T-helper 1 cell treated with Interleukin-12 subunit alpha and Interleukin-12 subunit beta and Interleukin-4 antibody, amounts not matched to agents 30 ng/mL and 1 ng/mL, for 36 hours (primary cell): ENCODE measurements at regions not wholly inside any gene's neighbourhood (a gene's known extent, or its start where the extent isn't known, plus 50 kb on each side); places are given as distances from the start of the nearest gene placed in this dataset.

Source experiments
- intact Hi-C: fragments of 100-400 bp; cut with micrococcal nuclease; formaldehyde crosslinking; loops from one replicate; pipeline ENCODE4 v1.15.1; 2024

DNA sequence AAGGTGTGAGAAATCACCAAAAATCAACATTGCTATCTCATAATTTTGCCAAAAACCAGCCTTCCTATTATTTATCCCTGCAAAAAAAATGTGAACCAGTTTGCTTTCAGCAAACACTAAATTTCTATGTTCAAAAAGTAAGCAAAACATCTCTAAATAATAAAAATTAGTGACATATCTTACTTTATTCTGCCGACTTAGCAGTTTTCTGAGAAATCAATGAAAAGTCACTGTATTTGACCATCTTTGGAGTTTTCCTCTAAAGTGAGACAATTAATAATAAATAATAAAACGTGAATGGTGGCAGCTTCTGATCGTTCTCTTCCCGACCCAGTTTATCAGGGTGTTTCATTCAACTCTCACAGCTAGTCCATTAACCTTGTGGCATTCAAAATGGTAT is 158.6 kb upstream of the TARS1 start:
- intact Hi-C loops = no loop called here

DNA sequence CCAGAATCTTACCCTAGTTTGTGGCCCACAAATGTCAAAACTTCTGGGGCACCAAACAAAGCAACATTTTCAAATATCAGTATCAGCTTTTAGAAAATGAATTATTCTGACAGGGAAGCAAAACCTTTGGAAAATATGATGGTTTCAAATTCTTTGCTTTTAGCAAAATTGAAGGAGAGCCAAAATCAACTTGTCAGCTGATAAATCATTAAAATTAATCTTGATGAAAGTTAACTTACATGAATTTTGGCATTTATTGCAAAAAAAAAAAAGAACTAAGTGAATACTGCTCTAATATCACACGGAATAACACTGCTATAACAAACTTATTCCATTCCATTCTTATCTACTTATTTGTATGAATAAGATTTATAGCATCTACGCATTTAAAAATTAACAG is 158.1 kb upstream of the TARS1 start:
- intact Hi-C loops = no loop called here

DNA sequence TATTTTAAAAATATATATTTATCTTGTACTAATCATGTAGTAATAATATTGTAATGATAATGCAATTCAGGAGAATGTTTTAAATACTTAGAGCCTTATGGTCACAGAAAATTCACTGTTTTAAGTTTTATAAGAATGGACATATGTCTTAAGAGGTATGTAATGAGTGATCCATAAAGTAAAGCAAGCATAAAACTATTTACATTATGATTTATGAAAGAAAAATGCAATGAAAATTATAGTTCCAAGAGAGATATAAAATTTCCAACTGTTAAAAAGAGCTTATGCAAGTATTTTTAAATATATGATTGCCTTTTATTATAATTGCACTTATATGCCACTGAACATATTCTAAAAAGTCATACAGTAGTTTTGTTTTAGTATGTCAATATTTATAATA is 157.5 kb upstream of the TARS1 start:
- intact Hi-C loops = no loop called here

DNA sequence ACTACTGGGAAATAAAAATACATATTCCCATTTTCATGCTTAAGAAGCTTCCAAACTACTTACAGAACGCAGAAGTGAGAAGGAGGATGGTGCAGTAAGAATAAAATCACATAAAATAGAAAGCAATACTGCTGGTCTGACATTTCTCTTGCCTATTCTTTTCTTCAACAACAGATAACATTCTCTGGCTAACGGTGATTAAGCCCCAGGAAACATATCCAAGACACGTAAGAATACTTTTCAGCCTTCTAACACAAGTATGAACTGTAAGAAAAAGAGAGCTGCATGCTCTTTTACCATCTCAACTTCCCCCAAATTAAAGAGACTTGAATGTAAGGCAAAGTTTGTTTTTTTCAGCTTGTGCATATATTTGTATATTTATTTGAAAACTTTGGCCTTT is 156.1 kb upstream of the TARS1 start:
- intact Hi-C loops = no loop called here

GRCh38 chr5:33287242-33287641 is 153.5 kb upstream of the TARS1 start:
- intact Hi-C loops = no loop called here

- intact Hi-C loops = no loop called here
Measured at GRCh38 chr5:33291216-33292000, 149.4 kb upstream of the TARS1 start.

DNA sequence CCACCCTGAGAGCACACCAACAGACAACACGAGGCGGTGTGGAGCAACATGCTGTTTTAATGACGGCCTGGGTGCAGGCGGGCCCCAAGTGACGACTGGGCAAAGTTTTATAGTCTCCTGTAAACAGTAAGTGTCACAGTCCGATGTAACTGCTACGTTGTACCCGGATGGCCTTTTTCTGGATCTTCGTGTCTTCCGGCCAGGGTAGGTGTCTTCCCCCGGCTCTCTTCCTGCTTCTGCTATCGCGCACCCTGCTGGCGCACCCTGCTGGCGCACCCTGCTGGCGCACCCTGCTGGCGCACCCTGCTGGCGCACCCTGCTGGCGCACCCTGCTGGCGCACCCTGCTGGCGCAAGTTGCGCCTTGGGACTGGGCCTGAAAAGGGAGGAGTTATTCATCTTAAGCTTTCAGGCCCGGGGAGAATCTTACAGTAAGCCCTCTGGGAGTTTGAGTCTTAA is 143.0 kb upstream of the TARS1 start:
- intact Hi-C loops = no loop called here

- intact Hi-C loops = loop anchor here (1.0 kb wide), 1 partner anchor 590 kb away; no protein-coding TSS in a partner anchor
Measured at GRCh38 chr5:33299621-33300208, 141.1 kb upstream of the TARS1 start.

DNA sequence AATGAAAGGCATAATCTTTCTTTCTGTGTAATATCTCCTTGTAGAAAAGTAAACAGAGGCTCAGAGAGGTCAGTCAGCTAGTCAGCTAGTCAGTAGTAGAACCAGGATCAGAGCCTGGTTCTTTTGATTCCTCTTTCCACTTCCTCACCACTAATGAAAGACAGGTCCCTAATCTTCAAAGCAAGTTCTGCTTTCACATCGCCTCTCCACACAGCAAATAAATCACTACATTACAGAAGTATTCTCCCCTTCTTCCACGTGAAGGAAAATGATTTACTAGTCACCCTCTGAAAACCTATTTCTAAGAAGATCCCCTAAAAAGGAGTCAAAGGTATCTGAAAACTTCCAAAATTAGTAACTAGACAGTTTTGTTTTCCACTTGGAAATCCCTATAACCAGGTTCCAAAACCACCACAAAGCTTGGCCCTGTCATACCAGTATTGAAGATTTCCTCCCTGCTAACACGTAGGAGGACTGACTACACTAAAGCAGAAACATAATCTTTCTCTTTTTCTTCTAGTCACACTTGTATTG is 140.5 kb upstream of the TARS1 start:
- intact Hi-C loops = loop anchor here (1.0 kb wide), 1 partner anchor 591 kb away; no protein-coding TSS in a partner anchor

DNA sequence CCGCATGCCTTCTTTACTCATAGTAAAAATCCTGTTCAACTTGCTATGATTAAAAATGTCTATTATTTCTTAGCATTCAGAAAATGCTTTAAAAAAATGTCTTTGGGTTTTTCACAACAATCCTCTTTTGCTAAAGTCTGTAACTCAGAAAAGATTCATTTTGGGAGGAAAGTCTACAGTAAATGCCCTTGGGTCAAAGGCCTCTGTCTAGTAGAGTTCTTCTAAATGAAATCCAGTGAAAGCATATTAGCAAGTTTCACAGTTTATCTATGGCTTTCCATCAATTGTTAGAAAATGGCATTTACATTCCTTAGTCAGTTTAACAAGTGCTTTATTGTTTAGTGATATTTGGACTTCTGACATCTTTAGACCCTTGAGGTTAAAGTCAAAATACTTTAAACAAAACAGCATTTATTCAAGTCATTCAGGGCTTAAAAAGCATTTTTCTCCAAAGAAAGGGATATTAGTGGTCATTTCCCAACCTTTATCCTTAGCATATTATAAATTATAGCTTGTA is 137.1 kb upstream of the TARS1 start:
- intact Hi-C loops = no loop called here

- intact Hi-C loops = no loop called here
Measured at GRCh38 chr5:33304601-33305000, 136.2 kb upstream of the TARS1 start.

DNA sequence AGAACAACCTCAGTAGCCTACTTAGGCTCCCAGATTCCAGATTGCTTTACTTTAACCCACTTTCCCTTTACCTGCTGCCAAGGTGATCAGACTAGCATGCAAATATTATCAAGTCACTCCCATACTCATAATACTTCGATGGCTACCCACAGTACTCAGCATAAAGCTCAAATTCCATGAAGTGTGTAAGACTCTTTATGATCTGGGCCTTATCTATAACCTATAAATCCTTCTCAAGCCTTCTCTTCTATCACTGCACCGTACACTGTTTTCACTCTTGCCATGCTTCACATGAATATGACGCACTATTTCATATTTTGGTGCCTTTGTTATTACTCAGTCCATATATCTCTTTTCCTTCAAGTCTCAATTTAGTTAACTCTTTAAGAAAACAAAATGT is 135.2 kb upstream of the TARS1 start:
- intact Hi-C loops = no loop called here

DNA sequence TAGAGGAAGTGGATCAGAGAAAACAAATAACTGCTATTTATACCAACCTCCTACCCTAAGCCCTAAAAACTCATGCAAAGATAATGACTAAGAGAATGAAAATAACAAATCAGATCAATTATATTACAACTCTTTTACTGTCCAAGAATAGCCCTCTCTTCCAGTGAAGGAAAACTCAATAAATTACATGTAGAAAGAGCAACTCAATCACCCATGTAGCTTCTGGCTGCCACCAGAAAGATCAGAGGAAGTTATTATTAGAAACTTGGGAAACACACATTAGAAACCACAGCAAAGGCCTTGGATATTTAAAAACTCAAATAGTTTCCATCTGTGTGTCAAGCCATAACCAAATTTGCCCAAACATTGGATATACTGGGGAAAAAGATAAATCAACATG is 134.0 kb upstream of the TARS1 start:
- intact Hi-C loops = no loop called here

GRCh38 chr5:33308586-33308985 is 132.2 kb upstream of the TARS1 start:
- intact Hi-C loops = no loop called here

- intact Hi-C loops = no loop called here
Measured at GRCh38 chr5:33309068-33309467, 131.7 kb upstream of the TARS1 start.

- intact Hi-C loops = no loop called here
Measured at GRCh38 chr5:33309536-33310345, 131.0 kb upstream of the TARS1 start.

GRCh38 chr5:33310451-33310850 is 130.3 kb upstream of the TARS1 start:
- intact Hi-C loops = no loop called here

DNA sequence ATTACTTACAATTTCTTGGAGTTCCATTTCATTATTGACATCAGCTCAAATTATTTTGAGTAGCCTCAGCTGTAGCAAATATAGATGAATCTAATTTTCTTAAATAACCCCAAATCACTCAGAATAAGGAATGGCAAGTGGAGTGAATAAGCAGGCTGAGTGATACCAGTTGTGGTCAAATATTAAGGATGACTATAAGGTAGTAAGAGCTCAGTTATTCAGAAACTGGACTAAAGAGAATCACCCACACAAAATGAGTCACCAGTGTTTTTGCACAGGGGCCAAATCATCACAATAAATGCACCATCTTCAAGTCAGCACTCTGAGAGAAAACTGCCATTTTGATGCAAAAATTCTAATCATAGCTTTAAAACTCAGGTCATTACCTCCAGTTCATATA is 128.9 kb upstream of the TARS1 start:
- intact Hi-C loops = no loop called here

DNA sequence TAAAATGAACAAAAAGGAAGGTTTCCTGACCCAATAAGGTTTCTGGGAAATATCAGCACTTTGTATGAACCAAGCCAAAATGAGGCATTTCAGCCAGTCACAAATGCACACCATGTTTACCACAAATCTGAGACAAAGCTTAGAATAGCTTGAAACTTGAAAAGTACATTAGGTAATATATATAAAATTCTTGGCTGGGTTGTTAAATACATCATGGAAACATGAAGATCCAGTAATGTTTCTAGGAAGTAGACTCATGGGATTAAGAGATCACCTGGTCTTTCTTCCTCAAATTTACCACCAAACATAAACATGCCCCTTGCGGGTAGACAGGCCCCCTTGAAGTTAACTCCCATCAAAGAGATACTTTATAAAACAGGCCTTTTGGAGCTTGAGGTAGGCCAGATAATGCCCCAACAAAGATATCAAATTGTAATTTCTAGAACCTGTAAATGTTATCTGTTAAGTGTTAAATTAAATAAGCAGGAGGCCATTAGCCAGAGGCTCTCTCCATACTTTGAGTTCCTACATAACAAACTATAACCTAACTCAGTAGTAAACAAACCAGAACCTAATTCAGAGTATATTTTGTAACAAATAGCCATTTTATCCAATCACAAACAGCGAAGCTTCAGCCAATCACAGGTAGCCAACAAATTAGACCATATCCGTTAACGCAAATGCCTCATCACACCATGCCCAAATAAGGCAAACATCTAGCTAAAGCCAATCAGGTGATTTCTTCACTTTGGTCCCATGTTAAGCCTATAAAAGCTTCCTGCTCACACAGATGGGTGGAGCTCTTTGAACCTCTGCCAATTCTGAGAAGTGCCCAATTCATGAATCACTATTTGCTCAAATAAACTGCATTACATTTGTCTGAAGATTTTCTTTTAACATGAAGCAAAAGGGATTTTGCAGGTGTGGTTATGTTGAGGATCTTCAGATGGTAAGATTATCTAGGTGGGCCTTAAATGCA is 127.9 kb upstream of the TARS1 start:
- intact Hi-C loops = no loop called here

GRCh38 chr5:33315189-33315588 is 125.6 kb upstream of the TARS1 start:
- intact Hi-C loops = no loop called here
